Peyer's patch (tissue), 4 donors: ENCODE measurements at regions not wholly inside any gene's neighbourhood (a gene's known extent, or its start where the extent isn't known, plus 50 kb on each side); places are given as distances from the start of the nearest gene placed in this dataset.
"Not testable (repeated sequence)": the region's sequence is repeated elsewhere in the genome, so short reads cannot be mapped to it uniquely, and the experiment has no call there.

Experiments used
- DNase-seq, 3 donors: peaks; one replicate each; pipeline ENCODE4 v3.0.0-alpha.2; 2017 to 2019
- H3K27ac ChIP-seq, 4 donors: fragments of 200-600 bp; sonication (generic); one replicate each; pipeline ENCODE4 v1.5.1; 2016 to 2019
- H3K27me3 ChIP-seq, 2 donors: fragments of 200-600 bp; sonication (generic); one replicate each; pipeline ENCODE4 v1.5.1; 2019
- H3K36me3 ChIP-seq, 3 donors: fragments of 200-600 bp; sonication (generic); one replicate each; pipeline ENCODE4 v1.5.1; 2016 to 2019
- H3K4me1 ChIP-seq, 4 donors: fragments of 200-600 bp; sonication (generic); one replicate each; pipeline ENCODE4 v1.5.1; 2016 to 2019
- H3K4me3 ChIP-seq, 4 donors: fragments of 200-600 bp; sonication (generic); 1 replicate in 3 of 4; 2 replicates in 1 of 4; pipeline ENCODE4 v1.5.1; 2016 to 2019; ENCODE audit warnings: mild to moderate bottlenecking in 1 of 4
- H3K9me3 ChIP-seq, 4 donors: fragments of 200-600 bp; sonication (generic); one replicate each; pipeline ENCODE4 v1.5.1; 2016 to 2019; ENCODE audit warnings: mild to moderate bottlenecking in 1 of 4
- CTCF ChIP-seq, 6 experiments: fragments of 450-650 bp in 4 of 6; fragments of 200-600 bp in 2 of 6; sonication (generic) in 1 of 6; IDR thresholded peaks; one replicate each; pipeline ENCODE4 v1.5.1; 2017 to 2019; ENCODE audit warnings: antibody characterized with exemption in 6 of 6, mild to moderate bottlenecking in 3 of 6, moderate library complexity in 1 of 6
- POLR2A ChIP-seq, 2 donors: fragments of 450-650 bp; IDR thresholded peaks; one replicate each; pipeline ENCODE4 v1.5.1; 2017; ENCODE audit warnings: antibody characterized with exemption in 2 of 2, mild to moderate bottlenecking in 2 of 2, moderate library complexity in 2 of 2

GRCh38 chr12:73998894-73999293 lies 538.7 kb upstream of the ATXN7L3B start:
- Histone ChIP-seq H3K4me1 (no peaks in the 10 kb centered on the region), H3K27me3 (no peaks in the 10 kb centered on the region), H3K9me3 (no peaks in the 10 kb centered on the region), H3K36me3 (no peaks in the 10 kb centered on the region), H3K27ac (no peak overlapping the region), H3K4me3 (no peak overlapping the region)
- no peak for TF ChIP-seq CTCF (IDR thresholded peaks at IDR 0.05)
- TF ChIP-seq POLR2A (IDR thresholded peaks at IDR 0.05), result no peak
- DNase-seq, result no peak

GRCh38 chr12:74015118-74015517 lies 522.5 kb upstream of the ATXN7L3B start:
- Histone ChIP-seq H3K4me1 (no peaks in the 10 kb centered on the region), H3K27ac (no peak overlapping the region)

GRCh38 chr12:74016324-74016723 lies 521.3 kb upstream of the ATXN7L3B start:
- H3K4me1 ChIP-seq, H3K9me3 ChIP-seq, H3K27ac ChIP-seq, DNase-seq, H3K36me3 ChIP-seq, H3K4me3 ChIP-seq, H3K27me3 ChIP-seq: not testable (repeated sequence)

More at GRCh38 chr12:74015118-74015517, 522.5 kb upstream of the ATXN7L3B start:
- H3K4me3 ChIP-seq, result no peak overlapping the region
- TF ChIP-seq POLR2A (IDR thresholded peaks at IDR 0.05) (no peak), CTCF (IDR thresholded peaks at IDR 0.05) (no peak)
- no peaks in the 10 kb centered on the region for H3K36me3 ChIP-seq
- H3K9me3 ChIP-seq, result no peaks in the 10 kb centered on the region
- DNase-seq, result no peak
- no peaks in the 10 kb centered on the region for H3K27me3 ChIP-seq

GRCh38 chr12:74018849-74019248 lies 518.8 kb upstream of the ATXN7L3B start:
- Histone ChIP-seq H3K27ac (no peak overlapping the region), H3K9me3 (no peaks in the 10 kb centered on the region), H3K4me3 (no peak overlapping the region), H3K36me3 (no peaks in the 10 kb centered on the region), H3K4me1 (no peaks in the 10 kb centered on the region), H3K27me3 (no peaks in the 10 kb centered on the region)
- DNase-seq, result no peak
- TF ChIP-seq CTCF (IDR thresholded peaks at IDR 0.05) (no peak), POLR2A (IDR thresholded peaks at IDR 0.05) (no peak)

- Histone ChIP-seq H3K36me3 (no peaks in the 10 kb centered on the region), H3K4me3 (no peak overlapping the region), H3K27ac (no peak overlapping the region), H3K27me3 (no peaks in the 10 kb centered on the region), H3K9me3 (no peaks in the 10 kb centered on the region), H3K4me1 (no peaks in the 10 kb centered on the region)
- TF ChIP-seq POLR2A (IDR thresholded peaks at IDR 0.05), result no peak
- peak in 3 of 6 experiments; percentile 13 to 15 (median 14) for TF ChIP-seq CTCF (IDR thresholded peaks at IDR 0.05)
- no peak for DNase-seq
Measured at GRCh38 chr12:74021937-74022336, 515.7 kb upstream of the ATXN7L3B start.

- DNase-seq, result no peak
- Histone ChIP-seq H3K27me3 (no peaks in the 10 kb centered on the region), H3K9me3 (no peaks in the 10 kb centered on the region), H3K4me3 (no peak overlapping the region), H3K4me1 (no peaks in the 10 kb centered on the region), H3K27ac (no peak overlapping the region), H3K36me3 (no peaks in the 10 kb centered on the region)
- TF ChIP-seq POLR2A (IDR thresholded peaks at IDR 0.05) (no peak), CTCF (IDR thresholded peaks at IDR 0.05) (no peak)
Measured at GRCh38 chr12:74031045-74031444, 506.6 kb upstream of the ATXN7L3B start.
